KMS-11 (cell line): ENCODE measurements at regions not wholly inside any gene's neighbourhood (a gene's known extent, or its start where the extent isn't known, plus 50 kb on each side); places are given as distances from the start of the nearest gene placed in this dataset.

Experiments
- H2AFZ ChIP-seq: fragments of 200-600 bp; sonication (generic); 2 replicates; pipeline ENCODE4 v1.6.1; 2016; ENCODE audit warnings: antibody characterized with exemption, mixed run types, low read depth
- H3K27ac ChIP-seq: fragments of 200-600 bp; sonication (generic); 2 replicates; pipeline ENCODE4 v1.6.1; 2016; ENCODE audit warnings: mild to moderate bottlenecking, mixed run types
- H3K27me3 ChIP-seq: fragments of 200-600 bp; sonication (generic); 2 replicates; pipeline ENCODE4 v1.6.1; 2017; ENCODE audit warnings: mild to moderate bottlenecking, low read depth, mixed run types, moderate library complexity; ENCODE audit not compliant: insufficient read depth
- H3K36me3 ChIP-seq: fragments of 200-600 bp; sonication (generic); 2 replicates; pipeline ENCODE4 v1.6.1; 2017; ENCODE audit warnings: mild to moderate bottlenecking, mixed run types; ENCODE audit not compliant: insufficient read depth
- H3K4me1 ChIP-seq: fragments of 200-600 bp; sonication (generic); 2 replicates; pipeline ENCODE4 v1.6.1; 2016; ENCODE audit warnings: mild to moderate bottlenecking, low read depth, mixed run types; ENCODE audit not compliant: poor library complexity, severe bottlenecking
- H3K4me2 ChIP-seq: fragments of 200-600 bp; sonication (generic); 2 replicates; pipeline ENCODE4 v1.7.0; 2016; ENCODE audit warnings: mild to moderate bottlenecking, mixed run types
- H3K4me3 ChIP-seq: fragments of 200-600 bp; sonication (generic); IDR thresholded peaks from 2 replicates; pipeline ENCODE4 v1.6.1; 2017; ENCODE audit warnings: low read depth, low read length, mixed read lengths; ENCODE audit not compliant: insufficient read depth
- H3K79me2 ChIP-seq: fragments of 200-600 bp; sonication (generic); 2 replicates; pipeline ENCODE4 v1.6.1; 2016; ENCODE audit warnings: low read depth, mixed run types; ENCODE audit not compliant: insufficient read depth
- H3K9ac ChIP-seq: fragments of 200-600 bp; sonication (generic); 2 replicates; pipeline ENCODE4 v1.6.1; 2016; ENCODE audit warnings: mild to moderate bottlenecking, mixed run types
- H4K20me1 ChIP-seq: fragments of 200-600 bp; sonication (generic); 2 replicates; pipeline ENCODE4 v1.6.1; 2016; ENCODE audit warnings: mild to moderate bottlenecking, mixed run types; ENCODE audit not compliant: insufficient read depth
- TF ChIP-seq, protein P1 (sequence below): fragments of 200-600 bp; sonication (generic); conservative IDR thresholded peaks from 2 replicates; pipeline ENCODE4 v1.6.1; 2017; ENCODE audit warnings: low read depth, mild to moderate bottlenecking, antibody characterized with exemption, low read length, moderate library complexity, mixed read lengths

- Histone ChIP-seq H3K79me2 (no peaks in the 10 kb centered on the region), H3K4me3 (no peak overlapping the region), H4K20me1 (no peaks in the 10 kb centered on the region), H3K4me2 (no peak overlapping the region), H3K27ac (no peak overlapping the region), H3K4me1 (peaks cover 14% of the 10 kb centered on the region), H2AFZ (no peak overlapping the region), H3K36me3 (no peaks in the 10 kb centered on the region), H3K27me3 (no peaks in the 10 kb centered on the region), H3K9ac (no peak overlapping the region)
- TF ChIP-seq, protein P1, sequence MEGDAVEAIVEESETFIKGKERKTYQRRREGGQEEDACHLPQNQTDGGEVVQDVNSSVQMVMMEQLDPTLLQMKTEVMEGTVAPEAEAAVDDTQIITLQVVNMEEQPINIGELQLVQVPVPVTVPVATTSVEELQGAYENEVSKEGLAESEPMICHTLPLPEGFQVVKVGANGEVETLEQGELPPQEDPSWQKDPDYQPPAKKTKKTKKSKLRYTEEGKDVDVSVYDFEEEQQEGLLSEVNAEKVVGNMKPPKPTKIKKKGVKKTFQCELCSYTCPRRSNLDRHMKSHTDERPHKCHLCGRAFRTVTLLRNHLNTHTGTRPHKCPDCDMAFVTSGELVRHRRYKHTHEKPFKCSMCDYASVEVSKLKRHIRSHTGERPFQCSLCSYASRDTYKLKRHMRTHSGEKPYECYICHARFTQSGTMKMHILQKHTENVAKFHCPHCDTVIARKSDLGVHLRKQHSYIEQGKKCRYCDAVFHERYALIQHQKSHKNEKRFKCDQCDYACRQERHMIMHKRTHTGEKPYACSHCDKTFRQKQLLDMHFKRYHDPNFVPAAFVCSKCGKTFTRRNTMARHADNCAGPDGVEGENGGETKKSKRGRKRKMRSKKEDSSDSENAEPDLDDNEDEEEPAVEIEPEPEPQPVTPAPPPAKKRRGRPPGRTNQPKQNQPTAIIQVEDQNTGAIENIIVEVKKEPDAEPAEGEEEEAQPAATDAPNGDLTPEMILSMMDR, result no peak
These were observed 76.5 kb upstream of the RGS17 start for GRCh38 chr6:153207617-153208016.

- Histone ChIP-seq H2AFZ (no peak overlapping the region), H3K27me3 (no peaks in the 10 kb centered on the region), H3K27ac (no peak overlapping the region)
These were observed 75.9 kb upstream of the RGS17 start for GRCh38 chr6:153207006-153207405.

GRCh38 chr6:153192943-153193885, 62.1 kb upstream of the RGS17 start:
- no peak overlapping the region for H3K4me3 ChIP-seq
- H3K27ac ChIP-seq, result no peak overlapping the region
- H3K79me2 ChIP-seq, result no peaks in the 10 kb centered on the region
- no peak overlapping the region for H3K9ac ChIP-seq
- TF ChIP-seq, protein P1, result no peak
- no peaks in the 10 kb centered on the region for H3K36me3 ChIP-seq
- H3K4me1 ChIP-seq, result no peaks in the 10 kb centered on the region
- no peaks in the 10 kb centered on the region for H3K27me3 ChIP-seq
- no peak overlapping the region for H3K4me2 ChIP-seq
- no peak overlapping the region for H2AFZ ChIP-seq
- no peaks in the 10 kb centered on the region for H4K20me1 ChIP-seq

More at GRCh38 chr6:153207006-153207405, 75.9 kb upstream of the RGS17 start:
- H3K4me3 ChIP-seq, result no peak overlapping the region
- no peaks in the 10 kb centered on the region for H4K20me1 ChIP-seq
- no peak overlapping the region for H3K4me2 ChIP-seq
- TF ChIP-seq, protein P1, result no peak
- no peaks in the 10 kb centered on the region for H3K36me3 ChIP-seq
- H3K4me1 ChIP-seq, result peaks cover 14% of the 10 kb centered on the region
- no peak overlapping the region for H3K9ac ChIP-seq
- no peaks in the 10 kb centered on the region for H3K79me2 ChIP-seq

GRCh38 chr6:153183925-153184324, 52.8 kb upstream of the RGS17 start:
- no peak overlapping the region for H3K27ac ChIP-seq
- no peak overlapping the region for H3K4me3 ChIP-seq
- no peak overlapping the region for H3K9ac ChIP-seq
- no peak overlapping the region for H2AFZ ChIP-seq
- TF ChIP-seq, protein P1, result no peak
- H3K27me3 ChIP-seq, result no peaks in the 10 kb centered on the region
- H4K20me1 ChIP-seq, result no peaks in the 10 kb centered on the region
- no peaks in the 10 kb centered on the region for H3K79me2 ChIP-seq
- H3K4me1 ChIP-seq, result no peaks in the 10 kb centered on the region
- no peak overlapping the region for H3K4me2 ChIP-seq
- no peaks in the 10 kb centered on the region for H3K36me3 ChIP-seq
